H9 (cell line): ENCODE measurements at regions not wholly inside any gene's neighbourhood (a gene's known extent, or its start where the extent isn't known, plus 50 kb on each side); places are given as distances from the start of the nearest gene placed in this dataset.

Experiments
- DNase-seq: peaks from one replicate; pipeline ENCODE4 v3.0.0-alpha.2; 2017
- H2AFZ ChIP-seq: one replicate; pipeline ENCODE4 v1.6.1; 2013; ENCODE audit warnings: mild to moderate bottlenecking, low read length, control low read depth, moderate library complexity
- H2AK5ac ChIP-seq: 2 replicates; pipeline ENCODE4 v1.6.1; 2013; ENCODE audit warnings: low read length, control low read depth, mixed read lengths; ENCODE audit not compliant: insufficient read length
- H2BK120ac ChIP-seq: one replicate; pipeline ENCODE4 v1.6.1; 2013; ENCODE audit warnings: low read depth, mild to moderate bottlenecking, low read length, control low read depth, inconsistent platforms; ENCODE audit not compliant: poor library complexity, severe bottlenecking
- H2BK12ac ChIP-seq: 2 replicates; pipeline ENCODE4 v1.6.1; 2013; ENCODE audit warnings: low read length, control low read depth, mixed read lengths, low read depth; ENCODE audit not compliant: insufficient read length
- H2BK15ac ChIP-seq: 2 replicates; pipeline ENCODE4 v1.6.1; 2013; ENCODE audit warnings: low read depth, low read length, control low read depth
- H2BK20ac ChIP-seq: one replicate; pipeline ENCODE4 v1.6.1; 2013; ENCODE audit warnings: low read depth, mild to moderate bottlenecking, low read length, control low read depth, inconsistent platforms; ENCODE audit not compliant: poor library complexity, severe bottlenecking
- H2BK5ac ChIP-seq: 2 replicates; pipeline ENCODE4 v1.6.1; 2013; ENCODE audit warnings: low read length, control low read depth, mixed read lengths; ENCODE audit not compliant: insufficient read length
- H3K14ac ChIP-seq: 2 replicates; pipeline ENCODE4 v1.6.1; 2013; ENCODE audit warnings: low read length, control low read depth; ENCODE audit not compliant: insufficient read depth
- H3K18ac ChIP-seq: 2 replicates; pipeline ENCODE4 v1.6.1; 2013; ENCODE audit warnings: low read depth, mild to moderate bottlenecking, mixed read lengths, low read length, control low read depth; ENCODE audit not compliant: insufficient read length
- H3K23ac ChIP-seq: 2 replicates; pipeline ENCODE4 v1.6.1; 2013; ENCODE audit warnings: low read length, control low read depth, mixed read lengths, low read depth; ENCODE audit not compliant: insufficient read length
- H3K23me2 ChIP-seq: 2 replicates; pipeline ENCODE4 v1.6.1; 2013; ENCODE audit warnings: low read depth, mild to moderate bottlenecking, mixed read lengths, low read length, control low read depth; ENCODE audit not compliant: insufficient read length, poor library complexity, severe bottlenecking
- H3K27ac ChIP-seq: 2 replicates; pipeline ENCODE4 v1.5.1; 2013; ENCODE audit warnings: low read length, control low read depth, mixed read lengths, low read depth; ENCODE audit not compliant: insufficient read length
- H3K27me3 ChIP-seq: 2 replicates; pipeline ENCODE4 v1.6.1; 2013; ENCODE audit warnings: low read length, control low read depth, inconsistent platforms; ENCODE audit not compliant: insufficient read depth
- H3K4ac ChIP-seq: 2 replicates; pipeline ENCODE4 v1.6.1; 2013; ENCODE audit warnings: low read depth, mild to moderate bottlenecking, control low read depth, inconsistent platforms, low read length, moderate library complexity
- H3K4me1 ChIP-seq: 2 replicates; pipeline ENCODE4 v1.6.1; 2013; ENCODE audit warnings: low read length, control low read depth, inconsistent platforms; ENCODE audit not compliant: insufficient read depth
- H3K4me2 ChIP-seq: 2 replicates; pipeline ENCODE4 v1.6.1; 2013; ENCODE audit warnings: low read length, control low read depth, mixed read lengths; ENCODE audit not compliant: insufficient read length, insufficient read depth
- H3K56ac ChIP-seq: 2 replicates; pipeline ENCODE4 v1.6.1; 2013; ENCODE audit warnings: low read depth, mild to moderate bottlenecking, mixed read lengths, low read length, control low read depth; ENCODE audit not compliant: insufficient read length
- H3K79me1 ChIP-seq: 2 replicates; pipeline ENCODE4 v1.6.1; 2013; ENCODE audit warnings: low read depth, mild to moderate bottlenecking, moderate library complexity, low read length, control low read depth, inconsistent platforms; ENCODE audit not compliant: insufficient read depth, poor library complexity, severe bottlenecking
- H3K79me2 ChIP-seq: 2 replicates; pipeline ENCODE4 v1.6.1; 2013; ENCODE audit warnings: low read length, control low read depth, inconsistent platforms; ENCODE audit not compliant: insufficient read depth
- H3K9ac ChIP-seq: 2 replicates; pipeline ENCODE4 v1.6.1; 2013; ENCODE audit warnings: low read length, control low read depth, mixed read lengths; ENCODE audit not compliant: insufficient read length; ENCODE audit errors: extremely low read depth
- H3K9me3 ChIP-seq: one replicate; pipeline ENCODE4 v1.6.1; 2013; ENCODE audit warnings: low read depth, low read length, inconsistent platforms; ENCODE audit not compliant: control insufficient read depth
- H3T11ph ChIP-seq: one replicate; pipeline ENCODE4 v1.6.1; 2013; ENCODE audit warnings: mild to moderate bottlenecking, low read length, control low read depth, inconsistent platforms
- H4K20me1 ChIP-seq: one replicate; pipeline ENCODE4 v1.6.1; 2013; ENCODE audit not compliant: control insufficient read depth, insufficient read length, insufficient read depth
- H4K5ac ChIP-seq: 2 replicates; pipeline ENCODE4 v1.6.1; 2013; ENCODE audit warnings: low read depth, mild to moderate bottlenecking, mixed read lengths, low read length, control low read depth; ENCODE audit not compliant: insufficient read length
- H4K8ac ChIP-seq: replicated peaks from 2 replicates; pipeline ENCODE4 v1.6.1; 2013; ENCODE audit warnings: low read length, control low read depth, mixed read lengths, low read depth; ENCODE audit not compliant: insufficient read length
- H4K91ac ChIP-seq: 2 replicates; pipeline ENCODE4 v1.6.1; 2013; ENCODE audit warnings: low read depth, mild to moderate bottlenecking, moderate library complexity, mixed read lengths, low read length, control low read depth; ENCODE audit not compliant: insufficient read length
- H3K27ac Mint-ChIP-seq, 3 experiments: 2 replicates in 2 of 3; 3 replicates in 1 of 3; pipeline ENCODE4 v1.8.0; 2020 to 2021; ENCODE audit warnings: mixed read lengths in 3 of 3, mild to moderate bottlenecking in 1 of 3, moderate library complexity in 1 of 3
- H3K27me3 Mint-ChIP-seq: 2 replicates; pipeline ENCODE4 v1.8.0; 2021; ENCODE audit warnings: low read depth, mild to moderate bottlenecking, moderate library complexity, mixed read lengths
- H3K36me3 Mint-ChIP-seq, 3 experiments: 2 replicates in 2 of 3; 3 replicates in 1 of 3; pipeline ENCODE4 v1.8.0; 2020 to 2021; ENCODE audit warnings: low read depth in 3 of 3, mixed read lengths in 3 of 3; ENCODE audit not compliant: insufficient read depth in 1 of 3
- H3K4me1 Mint-ChIP-seq, 2 experiments: 2 replicates each; pipeline ENCODE4 v1.8.0; 2020; ENCODE audit warnings: mixed read lengths in 2 of 2
- H3K4me3 Mint-ChIP-seq, 2 experiments: 2 replicates in 1 of 2; 3 replicates in 1 of 2; pipeline ENCODE4 v1.8.0; 2020 to 2021; ENCODE audit warnings: mild to moderate bottlenecking in 2 of 2, mixed read lengths in 2 of 2, moderate library complexity in 1 of 2
- H3K9me3 Mint-ChIP-seq, 2 experiments: 2 replicates in 1 of 2; 3 replicates in 1 of 2; pipeline ENCODE4 v1.8.0; 2020; ENCODE audit warnings: mild to moderate bottlenecking in 2 of 2, mixed read lengths in 2 of 2, moderate library complexity in 1 of 2
- CTCF ChIP-seq: fragments of 200-600 bp; sonication (generic); conservative IDR thresholded peaks from 3 replicates; pipeline ENCODE4 v1.8.0; 2021; ENCODE audit warnings: antibody characterized with exemption, mild to moderate bottlenecking
- WGBS: extraction: QIAGEN DNeasy Blood & Tissue Kit; methylation state at CpG from one replicate; pipeline ENCODE4 v1.1.7; 2013; ENCODE audit warnings: missing lambda C conversion rate, low lambda C conversion rate, mixed read lengths; ENCODE audit not compliant: insufficient read length; ENCODE audit errors: extremely low coverage; 5-methylcytosine and 5-hydroxymethylcytosine counted together

GRCh38 chr1:194598098-194598497, 1411.7 kb upstream of the B3GALT2 start:
- H3K9me3 Mint-ChIP-seq = no peaks in the 10 kb centered on the region
- H2BK20ac ChIP-seq = no peak overlapping the region
- no peak overlapping the region for H2BK15ac ChIP-seq
- no peak overlapping the region for H3K27ac Mint-ChIP-seq
- H3K79me1 ChIP-seq = no peaks in the 10 kb centered on the region
- DNase-seq = no peak
- no peaks in the 10 kb centered on the region for H3K9me3 ChIP-seq
- no peak overlapping the region for H3K56ac ChIP-seq
- H3K4ac ChIP-seq = no peak overlapping the region
- no peaks in the 10 kb centered on the region for H3K4me1 ChIP-seq
- no peaks in the 10 kb centered on the region for H4K20me1 ChIP-seq
- H3K27ac ChIP-seq = no peak overlapping the region
- H3K27me3 ChIP-seq = no peaks in the 10 kb centered on the region
- no peak overlapping the region for H3K14ac ChIP-seq
- no peaks in the 10 kb centered on the region for H3K27me3 Mint-ChIP-seq
- no peaks in the 10 kb centered on the region for H3K79me2 ChIP-seq
- H2BK12ac ChIP-seq = no peak overlapping the region
- H4K91ac ChIP-seq = no peak overlapping the region
- H2AFZ ChIP-seq = no peak overlapping the region
- no CpG with 5 or more reads among the region's 1 CpG for WGBS
- no peak overlapping the region for H3K23ac ChIP-seq
- no peaks in the 10 kb centered on the region; a peak in 1 of 7 replicates for H3K36me3 Mint-ChIP-seq
- no peak overlapping the region for H3K4me2 ChIP-seq
- no peak overlapping the region for H3K4me3 Mint-ChIP-seq
- no peak overlapping the region for H4K5ac ChIP-seq
- no peaks in the 10 kb centered on the region for H3K23me2 ChIP-seq
- H3K18ac ChIP-seq = no peak overlapping the region
- no peak for TF ChIP-seq CTCF
- no peak overlapping the region for H2BK5ac ChIP-seq
- H3K9ac ChIP-seq = no peak overlapping the region
- no peak overlapping the region for H2AK5ac ChIP-seq
- no peak overlapping the region for H4K8ac ChIP-seq
- no peak overlapping the region for H2BK120ac ChIP-seq
- H3K4me1 Mint-ChIP-seq = no peaks in the 10 kb centered on the region
- H3T11ph ChIP-seq = no peak overlapping the region
